HCT116 (cell line): ENCODE measurements at regions not wholly inside any gene's neighbourhood (a gene's known extent, or its start where the extent isn't known, plus 50 kb on each side); places are given as distances from the start of the nearest gene placed in this dataset.

Source experiments
- CBX3 ChIP-seq: IDR thresholded peaks from 2 replicates; pipeline ENCODE4 v1.6.1; 2012; ENCODE audit warnings: low read depth
- CEBPB ChIP-seq: IDR thresholded peaks from 2 replicates; pipeline ENCODE4 v1.6.1; 2012; ENCODE audit warnings: low read depth
- EGR1 ChIP-seq: IDR thresholded peaks from 2 replicates; pipeline ENCODE4 v1.6.1; 2012; ENCODE audit warnings: low read depth
- ELF1 ChIP-seq: IDR thresholded peaks from 2 replicates; pipeline ENCODE4 v1.6.1; 2012; ENCODE audit warnings: low read depth, borderline replicate concordance
- EZH2phosphoT487 ChIP-seq: fragments of 200-600 bp; IDR thresholded peaks from 2 replicates; pipeline ENCODE4 v1.6.1; 2018; ENCODE audit warnings: antibody characterized with exemption, borderline replicate concordance
- POLR2A ChIP-seq: IDR thresholded peaks from 2 replicates; pipeline ENCODE4 v1.7.0; 2011; ENCODE audit warnings: borderline replicate concordance; ENCODE audit not compliant: insufficient read depth, insufficient read length; ENCODE audit errors: extremely low read depth
- POLR2AphosphoS5 ChIP-seq: IDR thresholded peaks from 2 replicates; pipeline ENCODE4 v1.6.1; 2011; ENCODE audit warnings: mild to moderate bottlenecking, low read depth, low read length, moderate library complexity
- RAD21 ChIP-seq: IDR thresholded peaks from 2 replicates; pipeline ENCODE4 v1.6.1; 2012; ENCODE audit warnings: low read depth, mild to moderate bottlenecking
- TCF7L2 ChIP-seq: IDR thresholded peaks from 2 replicates; pipeline ENCODE4 v1.7.0; 2011; ENCODE audit warnings: borderline replicate concordance, inconsistent platforms; ENCODE audit not compliant: insufficient read depth, insufficient read length; ENCODE audit errors: extremely low read depth
- YY1 ChIP-seq: IDR thresholded peaks from 2 replicates; pipeline ENCODE4 v1.6.1; 2011; ENCODE audit warnings: low read length, low read depth, moderate library complexity, mild to moderate bottlenecking; ENCODE audit not compliant: insufficient replicate concordance; ENCODE audit errors: extremely low read depth
- TF ChIP-seq, protein P1 (sequence below), 3 experiments: fragments of 200-600 bp in 1 of 3; sonication (generic) in 1 of 3; IDR thresholded peaks in 2 of 3; conservative IDR thresholded peaks in 1 of 3; 2 replicates each; pipeline ENCODE4 v1.5.1; 2012 to 2017; ENCODE audit warnings: low read depth in 2 of 3, low read length in 2 of 3, antibody characterized with exemption in 1 of 3, borderline replicate concordance in 1 of 3, control low read depth in 1 of 3, mild to moderate bottlenecking in 1 of 3, mixed read lengths in 1 of 3, mixed run types in 1 of 3, moderate library complexity in 1 of 3; ENCODE audit not compliant: insufficient read depth in 1 of 3
- TF ChIP-seq, protein P2 (sequence below): IDR thresholded peaks from 2 replicates; pipeline ENCODE4 v1.6.1; 2012; ENCODE audit warnings: low read depth

DNA sequence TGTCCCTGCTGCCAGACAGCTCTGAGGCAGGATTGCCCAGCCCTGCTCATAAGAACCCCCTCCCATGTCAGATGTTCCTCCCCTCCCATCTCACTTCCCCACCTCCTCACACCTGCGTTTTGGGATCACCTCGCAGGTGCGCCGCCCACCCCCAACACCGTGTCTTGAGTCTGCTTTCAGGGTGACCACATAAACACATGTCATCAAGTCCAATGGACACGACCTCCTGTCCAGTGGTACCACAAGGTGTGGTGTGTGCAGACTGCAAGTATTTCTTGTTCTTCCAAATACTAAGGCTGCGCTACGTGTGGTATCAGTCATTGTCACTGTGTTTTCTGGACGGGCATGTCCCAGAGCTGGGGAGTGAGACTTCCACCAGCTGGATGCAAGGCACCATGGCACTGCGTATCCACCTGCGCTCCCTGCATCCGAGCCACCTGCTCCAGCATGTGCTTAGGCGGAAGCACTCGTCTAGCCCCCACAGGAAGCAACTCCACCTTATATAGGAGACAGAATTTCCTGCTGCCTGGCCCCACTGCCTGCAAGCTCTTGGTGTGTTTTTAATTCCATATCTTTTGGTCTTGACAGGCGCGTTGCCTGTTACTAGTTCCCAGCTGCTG is 119.7 kb upstream of the NXT1 start:
- TF ChIP-seq, protein P1, sequence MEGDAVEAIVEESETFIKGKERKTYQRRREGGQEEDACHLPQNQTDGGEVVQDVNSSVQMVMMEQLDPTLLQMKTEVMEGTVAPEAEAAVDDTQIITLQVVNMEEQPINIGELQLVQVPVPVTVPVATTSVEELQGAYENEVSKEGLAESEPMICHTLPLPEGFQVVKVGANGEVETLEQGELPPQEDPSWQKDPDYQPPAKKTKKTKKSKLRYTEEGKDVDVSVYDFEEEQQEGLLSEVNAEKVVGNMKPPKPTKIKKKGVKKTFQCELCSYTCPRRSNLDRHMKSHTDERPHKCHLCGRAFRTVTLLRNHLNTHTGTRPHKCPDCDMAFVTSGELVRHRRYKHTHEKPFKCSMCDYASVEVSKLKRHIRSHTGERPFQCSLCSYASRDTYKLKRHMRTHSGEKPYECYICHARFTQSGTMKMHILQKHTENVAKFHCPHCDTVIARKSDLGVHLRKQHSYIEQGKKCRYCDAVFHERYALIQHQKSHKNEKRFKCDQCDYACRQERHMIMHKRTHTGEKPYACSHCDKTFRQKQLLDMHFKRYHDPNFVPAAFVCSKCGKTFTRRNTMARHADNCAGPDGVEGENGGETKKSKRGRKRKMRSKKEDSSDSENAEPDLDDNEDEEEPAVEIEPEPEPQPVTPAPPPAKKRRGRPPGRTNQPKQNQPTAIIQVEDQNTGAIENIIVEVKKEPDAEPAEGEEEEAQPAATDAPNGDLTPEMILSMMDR (IDR thresholded peaks at IDR 0.05 in 2 of 3, conservative IDR thresholded peaks at IDR 0.05 in 1 of 3; ENCODE audit: borderline replicate concordance in 1 of 3, insufficient read depth in 1 of 3, low read depth in 2 of 3, low read length in 2 of 3), result no peak
- TF ChIP-seq TCF7L2 (no peak), CBX3 (no peak), EZH2phosphoT487 (no peak), EGR1 (no peak), ELF1 (no peak), POLR2A (no peak), POLR2AphosphoS5 (no peak), RAD21 (no peak), YY1 (no peak), CEBPB (no peak)
- TF ChIP-seq, protein P2, sequence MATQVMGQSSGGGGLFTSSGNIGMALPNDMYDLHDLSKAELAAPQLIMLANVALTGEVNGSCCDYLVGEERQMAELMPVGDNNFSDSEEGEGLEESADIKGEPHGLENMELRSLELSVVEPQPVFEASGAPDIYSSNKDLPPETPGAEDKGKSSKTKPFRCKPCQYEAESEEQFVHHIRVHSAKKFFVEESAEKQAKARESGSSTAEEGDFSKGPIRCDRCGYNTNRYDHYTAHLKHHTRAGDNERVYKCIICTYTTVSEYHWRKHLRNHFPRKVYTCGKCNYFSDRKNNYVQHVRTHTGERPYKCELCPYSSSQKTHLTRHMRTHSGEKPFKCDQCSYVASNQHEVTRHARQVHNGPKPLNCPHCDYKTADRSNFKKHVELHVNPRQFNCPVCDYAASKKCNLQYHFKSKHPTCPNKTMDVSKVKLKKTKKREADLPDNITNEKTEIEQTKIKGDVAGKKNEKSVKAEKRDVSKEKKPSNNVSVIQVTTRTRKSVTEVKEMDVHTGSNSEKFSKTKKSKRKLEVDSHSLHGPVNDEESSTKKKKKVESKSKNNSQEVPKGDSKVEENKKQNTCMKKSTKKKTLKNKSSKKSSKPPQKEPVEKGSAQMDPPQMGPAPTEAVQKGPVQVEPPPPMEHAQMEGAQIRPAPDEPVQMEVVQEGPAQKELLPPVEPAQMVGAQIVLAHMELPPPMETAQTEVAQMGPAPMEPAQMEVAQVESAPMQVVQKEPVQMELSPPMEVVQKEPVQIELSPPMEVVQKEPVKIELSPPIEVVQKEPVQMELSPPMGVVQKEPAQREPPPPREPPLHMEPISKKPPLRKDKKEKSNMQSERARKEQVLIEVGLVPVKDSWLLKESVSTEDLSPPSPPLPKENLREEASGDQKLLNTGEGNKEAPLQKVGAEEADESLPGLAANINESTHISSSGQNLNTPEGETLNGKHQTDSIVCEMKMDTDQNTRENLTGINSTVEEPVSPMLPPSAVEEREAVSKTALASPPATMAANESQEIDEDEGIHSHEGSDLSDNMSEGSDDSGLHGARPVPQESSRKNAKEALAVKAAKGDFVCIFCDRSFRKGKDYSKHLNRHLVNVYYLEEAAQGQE, result no peak
